Stimulated activated CD4-positive, alpha-beta T cell treated with anti-CD3 and anti-CD28 coated beads, Interleukin-15, amount 100 ng/mL, for 1 hour (primary cell): ENCODE measurements at regions not wholly inside any gene's neighbourhood (a gene's known extent, or its start where the extent isn't known, plus 50 kb on each side); places are given as distances from the start of the nearest gene placed in this dataset.

Experiments used
- DNase-seq, 2 donors: peaks; one replicate each; pipeline ENCODE4 v3.0.0-alpha.2; 2020; ENCODE audit warnings: low read depth in 1 of 2, low spot score in 1 of 2

DNA sequence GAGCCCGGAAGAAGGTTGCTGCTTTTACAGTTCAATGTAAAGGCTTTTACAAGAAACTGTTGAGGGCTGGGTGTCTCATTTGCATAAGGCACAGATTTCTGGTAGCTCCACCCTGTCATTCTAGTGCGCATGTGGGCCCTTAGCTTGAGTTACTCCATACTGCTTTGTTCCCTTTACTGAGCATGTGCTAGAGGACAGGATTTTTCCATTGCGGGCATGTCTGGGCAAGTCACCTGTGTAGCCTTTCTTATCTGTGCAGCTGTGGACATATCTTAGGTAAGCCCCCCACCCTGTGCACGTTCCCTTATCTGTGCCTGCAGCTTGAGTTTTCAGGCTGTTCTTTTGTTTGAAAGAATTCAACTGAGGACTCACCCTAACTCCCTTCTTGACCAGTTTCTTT lies 56.2 kb upstream of the ARHGAP5 start:
- no peak for DNase-seq

DNA sequence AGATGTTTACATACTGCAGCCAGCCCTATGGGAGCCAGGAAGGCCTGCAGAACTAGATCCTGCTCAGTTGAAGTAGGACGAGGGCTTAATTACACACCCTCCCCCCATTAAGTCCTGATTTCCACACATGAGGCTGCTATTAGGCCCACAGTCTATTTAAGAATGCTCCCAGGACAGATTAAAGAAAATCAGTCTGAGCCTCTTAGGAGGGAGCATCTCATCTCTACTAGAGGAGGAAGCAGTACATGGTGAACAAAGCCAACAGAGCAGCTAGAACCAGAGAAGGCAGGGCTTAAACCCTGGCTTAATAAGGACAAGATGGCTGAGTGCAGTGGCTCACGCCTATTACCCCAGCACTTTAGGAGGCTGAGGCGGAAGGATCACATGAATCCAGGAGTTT lies 55.8 kb upstream of the ARHGAP5 start:
- DNase-seq, result no peak

DNA sequence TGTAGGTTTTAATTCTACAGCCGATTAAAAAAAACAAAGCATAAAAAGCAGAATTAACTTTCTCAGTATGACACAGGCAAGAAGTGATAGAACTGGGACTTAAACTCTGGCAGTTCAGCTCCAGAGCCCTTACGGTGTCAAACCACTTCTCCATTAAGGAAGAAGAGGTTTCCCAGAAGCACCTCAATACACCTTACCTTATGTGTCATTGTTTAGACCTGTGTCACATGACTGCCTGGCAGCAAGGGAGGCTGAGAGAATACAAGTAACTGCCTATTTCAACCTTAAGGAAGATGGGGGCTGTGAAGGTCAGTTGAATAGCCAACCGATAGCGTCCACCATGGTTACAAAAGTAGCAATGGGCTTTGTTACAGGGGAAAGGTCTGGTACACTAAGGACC lies 54.6 kb upstream of the ARHGAP5 start:
- no peak for DNase-seq

DNA sequence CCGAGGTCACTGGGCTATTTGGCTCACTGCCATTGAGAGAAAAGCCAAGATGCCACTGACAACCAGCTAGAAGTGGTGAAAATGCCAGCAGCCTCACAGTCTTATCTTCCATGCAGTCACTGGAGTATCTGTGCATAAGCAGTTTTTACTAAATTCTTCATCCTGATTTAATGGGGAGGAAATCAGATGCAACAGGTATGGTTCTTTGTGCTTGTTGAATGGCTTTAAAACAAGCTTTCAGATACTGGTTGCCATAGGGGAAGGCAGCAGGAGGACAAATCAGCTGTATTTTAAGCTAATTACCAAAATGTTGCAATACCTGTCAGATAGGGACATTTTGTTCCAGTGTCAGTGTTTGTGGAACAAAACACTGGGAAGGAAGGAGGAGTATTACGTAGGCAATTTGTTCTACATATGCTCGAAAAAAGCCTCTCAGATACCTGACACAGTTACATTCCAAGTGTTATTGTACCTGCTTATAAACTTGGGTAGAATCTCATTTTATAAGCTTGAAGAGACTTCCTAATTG lies 54.1 kb upstream of the ARHGAP5 start:
- no peak for DNase-seq

DNA sequence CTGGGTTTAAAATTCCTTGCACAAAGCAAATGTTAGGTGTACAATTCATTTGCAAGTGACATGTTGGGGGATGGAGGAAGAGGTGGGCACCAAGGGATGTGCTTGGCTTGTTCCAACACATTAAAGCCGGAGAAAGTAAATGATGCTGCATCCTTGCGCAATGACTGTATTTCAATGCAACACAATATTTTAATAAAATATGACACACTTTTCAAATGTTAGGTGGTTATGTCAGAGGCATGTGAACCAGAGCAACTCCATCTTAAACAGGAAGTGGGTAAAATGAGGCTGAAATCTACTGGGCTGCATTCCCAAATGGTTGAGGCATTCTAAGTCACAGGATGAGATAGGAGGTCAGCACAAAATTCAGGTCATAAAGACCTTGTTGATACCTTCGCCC lies 53.6 kb upstream of the ARHGAP5 start:
- no peak for DNase-seq

DNA sequence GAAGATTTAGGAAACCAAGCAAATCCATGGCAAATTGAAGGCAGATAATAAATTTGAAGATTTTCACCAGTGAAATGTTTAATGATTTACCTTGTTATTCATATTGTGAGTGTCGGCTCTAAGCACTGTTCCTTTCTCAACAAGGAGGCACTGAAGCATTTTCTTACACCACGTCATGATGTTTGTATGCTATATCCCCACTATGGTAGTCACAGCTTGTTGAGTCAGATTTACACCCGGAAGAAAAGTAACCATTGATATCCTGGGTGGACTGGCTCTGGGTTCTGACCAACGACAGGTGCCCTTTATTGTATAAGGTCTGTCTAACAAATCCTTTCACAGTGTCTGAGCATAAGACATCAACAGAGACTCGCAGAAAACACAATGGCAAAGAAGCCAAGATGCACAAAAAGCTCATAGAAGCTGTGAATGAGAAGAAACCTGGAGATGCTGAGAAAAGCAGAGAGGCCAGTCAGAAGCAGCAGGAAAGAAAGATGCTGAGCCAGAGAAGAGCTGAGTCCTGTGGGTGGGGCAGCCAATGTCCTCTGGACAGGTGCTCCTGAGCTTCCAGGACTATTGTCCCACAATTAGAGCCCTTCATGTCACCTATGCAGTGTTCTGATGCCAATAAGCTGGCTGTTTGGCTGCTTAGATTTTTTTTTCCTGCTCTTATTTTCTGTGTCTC lies 49.7 kb upstream of the ARHGAP5 start:
- no peak for DNase-seq
